Activated CD8-positive, alpha-beta memory T cell treated with anti-CD3 and anti-CD28 coated beads, Interleukin-2, amount 10 ng/mL, durations not matched to agents 7 days and 5 days (primary cell): ENCODE measurements at regions not wholly inside any gene's neighbourhood (a gene's known extent, or its start where the extent isn't known, plus 50 kb on each side); places are given as distances from the start of the nearest gene placed in this dataset.

Source experiments
- ATAC-seq: fragments of 150-1000 bp; cut with Tn5 transposase; one replicate; pipeline ENCODE4 v1.10.0; 2021; ENCODE audit warnings: moderate library complexity
- CTCF ChIA-PET: fragments of 350-600 bp; sonication (Branson Sonifier 250); formaldehyde crosslinking; loops from one replicate; lab custom pipeline; 2021; ENCODE audit warnings: antibody characterized with exemption; lab: Charles Lee
- DNase-seq: peaks from one replicate; pipeline ENCODE4 v3.0.0-alpha.2; 2020
- H3K27ac Mint-ChIP-seq: one replicate; pipeline ENCODE4 v1.8.0; 2021; ENCODE audit warnings: mild to moderate bottlenecking, mixed read lengths
- H3K27me3 Mint-ChIP-seq: one replicate; pipeline ENCODE4 v1.8.0; 2021; ENCODE audit warnings: mixed read lengths
- H3K36me3 Mint-ChIP-seq: one replicate; pipeline ENCODE4 v1.8.0; 2021; ENCODE audit warnings: mild to moderate bottlenecking, mixed read lengths
- H3K4me1 Mint-ChIP-seq: one replicate; pipeline ENCODE4 v1.8.0; 2021; ENCODE audit warnings: mixed read lengths
- H3K4me3 Mint-ChIP-seq: one replicate; pipeline ENCODE4 v1.8.0; 2021; ENCODE audit warnings: mild to moderate bottlenecking, moderate library complexity, mixed read lengths
- H3K9me3 Mint-ChIP-seq: one replicate; pipeline ENCODE4 v1.8.0; 2022; ENCODE audit warnings: low read depth, mixed read lengths

DNA sequence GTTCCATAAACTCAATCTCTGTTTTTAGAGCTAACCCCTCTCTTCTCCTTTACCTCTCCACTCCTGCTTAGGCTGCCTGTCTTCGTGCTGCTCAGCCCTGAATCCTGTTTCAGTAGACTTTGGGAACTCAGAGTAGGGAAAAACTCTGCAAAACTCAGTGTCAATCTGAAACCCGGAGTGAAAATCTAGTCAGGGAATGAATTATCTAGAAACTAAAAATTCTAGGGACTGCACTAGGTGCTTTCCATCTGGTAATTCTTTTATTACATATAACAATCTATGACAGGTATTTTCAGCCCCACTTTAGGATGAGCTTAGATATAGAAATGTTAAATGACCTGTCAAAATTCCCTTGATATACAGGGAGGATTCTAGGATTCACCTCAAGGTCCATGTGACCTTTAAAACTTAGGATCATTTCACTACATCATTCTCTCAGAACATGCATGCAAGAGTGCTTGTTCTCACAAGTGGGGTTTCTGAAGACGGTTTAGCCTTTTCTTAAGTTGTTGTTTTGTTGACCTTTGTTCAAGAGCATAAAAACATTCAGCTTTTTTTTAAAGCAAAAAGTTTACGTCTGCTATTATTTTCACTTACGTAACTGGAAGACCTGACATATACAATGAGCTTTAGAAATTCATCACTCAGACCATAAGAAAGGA, 108.2 kb upstream of the MBNL1 start:
- CTCF ChIA-PET: interaction anchor here (1.2 to 1.7 kb wide), 2 partner anchors 9 to 16 kb away, joined by 3 to 4 read pairs; no protein-coding TSS in a partner anchor
- Mint-ChIP-seq H3K36me3 (no peaks in the 10 kb centered on the region), H3K9me3 (peaks cover 2% of the 10 kb centered on the region), H3K27ac (no peak overlapping the region), H3K27me3 (peaks cover 9% of the 10 kb centered on the region), H3K4me1 (peaks cover 1% of the 10 kb centered on the region), H3K4me3 (no peak overlapping the region)
- DNase-seq: no peak
- no peak for ATAC-seq

DNA sequence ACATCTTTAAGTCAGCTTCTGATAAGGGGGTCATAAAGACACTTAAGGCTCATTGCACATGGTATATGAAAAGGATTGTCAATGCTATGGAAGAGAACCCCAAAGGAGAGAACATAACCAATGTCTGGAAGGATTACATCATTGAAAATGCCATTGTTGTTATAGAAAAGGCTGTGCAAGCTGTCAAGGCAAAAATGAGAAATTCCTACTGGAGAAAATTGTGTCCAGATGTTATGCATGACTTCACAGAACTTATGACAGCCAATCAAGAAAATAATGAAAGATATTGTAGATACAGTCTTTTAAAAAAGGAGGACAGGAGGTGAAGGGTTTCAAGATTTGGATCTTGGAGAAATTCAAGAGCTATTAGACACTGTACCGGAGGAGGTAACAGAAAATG, 96.3 kb upstream of the MBNL1 start:
- peaks cover 3% of the 10 kb centered on the region for H3K36me3 Mint-ChIP-seq
- H3K27ac Mint-ChIP-seq: no peak overlapping the region
- CTCF ChIA-PET: interaction anchor here (1.9 kb wide), 1 partner anchor 11 kb away, joined by 6 read pairs; no protein-coding TSS in a partner anchor
- H3K4me1 Mint-ChIP-seq: no peaks in the 10 kb centered on the region
- no peak for ATAC-seq
- peaks cover 3% of the 10 kb centered on the region for H3K9me3 Mint-ChIP-seq
- H3K27me3 Mint-ChIP-seq: peaks cover 4% of the 10 kb centered on the region
- no peak for DNase-seq
- H3K4me3 Mint-ChIP-seq: no peak overlapping the region

DNA sequence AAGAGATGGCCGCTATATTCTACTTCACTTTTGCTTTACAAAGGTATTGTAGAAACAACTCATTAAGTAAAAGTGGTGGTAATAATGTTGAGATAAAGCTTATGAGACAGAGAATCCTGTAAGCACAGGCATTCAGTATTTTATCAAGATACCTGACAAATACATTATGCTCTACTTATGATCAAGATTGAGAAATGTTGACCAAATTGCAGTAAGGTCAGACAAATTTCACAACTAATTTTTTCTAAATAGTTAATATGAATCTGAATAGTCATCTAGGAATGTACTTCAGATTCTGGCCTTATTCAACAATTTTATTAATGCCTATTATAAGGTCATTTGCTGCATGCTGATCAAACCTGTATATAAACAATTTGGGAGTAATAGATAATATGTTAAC, 95.1 kb upstream of the MBNL1 start:
- Mint-ChIP-seq H3K4me1 (no peaks in the 10 kb centered on the region), H3K27ac (no peak overlapping the region), H3K4me3 (no peak overlapping the region), H3K27me3 (peaks cover 4% of the 10 kb centered on the region), H3K36me3 (peaks cover 2% of the 10 kb centered on the region), H3K9me3 (peaks cover 3% of the 10 kb centered on the region)
- no peak for ATAC-seq
- no peak for DNase-seq
- CTCF ChIA-PET: no interaction called here

DNA sequence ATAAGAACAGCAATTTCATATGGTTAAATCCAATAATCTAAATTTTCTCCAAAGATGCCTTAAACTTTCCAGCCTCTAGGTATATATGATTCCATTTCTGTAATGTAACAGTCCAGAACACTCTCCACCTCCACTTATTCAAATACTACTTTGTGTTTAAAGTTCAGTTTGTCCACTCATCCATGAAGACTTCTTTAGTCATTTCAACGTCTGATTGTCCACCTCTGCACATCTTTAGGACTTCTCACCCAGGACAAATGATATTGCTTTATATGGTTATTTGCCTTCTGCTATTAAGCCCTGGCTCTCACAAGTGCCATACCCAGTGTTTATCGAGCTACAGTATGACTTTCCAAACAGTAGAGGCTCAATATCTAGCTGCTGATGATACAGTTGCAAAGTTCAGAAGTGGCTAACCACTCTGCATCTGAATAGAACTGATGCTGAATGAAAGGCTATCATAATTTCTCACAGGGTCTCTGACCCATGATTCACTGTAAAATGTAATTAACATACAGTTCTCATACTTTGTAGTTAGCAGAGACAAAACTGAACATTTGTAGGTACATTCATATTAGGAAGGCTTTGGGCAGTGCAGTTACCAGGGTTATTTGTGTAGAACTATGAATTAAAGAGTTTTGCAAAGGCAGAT, 93.7 kb upstream of the MBNL1 start:
- CTCF ChIA-PET: interaction anchor here (1.1 kb wide), 1 partner anchor 9 kb away, joined by 3 read pairs; no protein-coding TSS in a partner anchor
- no peak for ATAC-seq
- peaks cover 4% of the 10 kb centered on the region for H3K27me3 Mint-ChIP-seq
- peaks cover 11% of the 10 kb centered on the region for H3K4me1 Mint-ChIP-seq
- H3K36me3 Mint-ChIP-seq: peaks cover 4% of the 10 kb centered on the region
- no peak overlapping the region for H3K27ac Mint-ChIP-seq
- H3K4me3 Mint-ChIP-seq: no peak overlapping the region
- peaks cover 3% of the 10 kb centered on the region for H3K9me3 Mint-ChIP-seq
- DNase-seq: no peak

DNA sequence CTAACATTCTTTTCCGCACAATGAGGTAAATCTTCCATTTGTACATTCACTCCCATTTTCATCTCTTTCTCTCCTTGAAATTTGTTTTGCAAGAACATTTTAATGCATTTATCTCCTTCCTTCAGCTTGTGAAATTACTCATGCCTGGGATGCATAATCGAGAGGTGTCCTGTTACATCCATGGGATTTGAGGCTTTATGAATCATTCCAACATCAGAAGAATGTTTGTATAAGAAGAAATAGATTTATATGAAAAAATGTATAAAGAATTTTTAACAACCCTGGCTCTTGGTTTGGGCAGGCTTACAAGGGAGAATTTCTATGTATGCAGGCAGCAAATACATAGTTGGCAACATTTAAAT, 93.2 kb upstream of the MBNL1 start:
- no peak for ATAC-seq
- Mint-ChIP-seq H3K27ac (no peak overlapping the region), H3K27me3 (peaks cover 4% of the 10 kb centered on the region), H3K4me1 (peaks cover 12% of the 10 kb centered on the region), H3K9me3 (peaks cover 3% of the 10 kb centered on the region), H3K36me3 (peaks cover 4% of the 10 kb centered on the region), H3K4me3 (no peak overlapping the region)
- CTCF ChIA-PET: interaction anchor here (1.1 kb wide), 1 partner anchor 8 kb away, joined by 3 read pairs; no protein-coding TSS in a partner anchor
- DNase-seq: no peak

DNA sequence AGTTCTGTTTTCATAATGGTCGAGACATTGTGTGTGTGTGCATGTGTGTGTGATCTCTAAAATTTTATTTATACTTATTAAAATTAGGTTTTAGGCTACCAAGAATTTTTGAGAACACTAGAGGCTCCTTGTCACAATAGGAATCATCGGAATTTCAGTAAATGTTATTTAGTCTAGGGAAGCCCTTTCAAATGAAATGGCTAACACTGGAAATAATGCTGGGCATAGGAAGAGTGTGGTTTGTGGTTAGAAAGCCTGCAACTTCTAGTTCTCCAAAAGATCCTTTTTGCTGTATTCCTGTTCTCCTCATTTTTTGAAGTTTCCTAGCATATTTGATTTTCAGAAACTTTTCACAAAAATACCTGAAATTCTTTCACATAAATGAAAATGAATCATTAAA, 92.5 kb upstream of the MBNL1 start:
- H3K4me1 Mint-ChIP-seq: peaks cover 15% of the 10 kb centered on the region
- CTCF ChIA-PET: interaction anchor here (1.0 kb wide), 1 partner anchor 16 kb away, joined by 3 read pairs; no protein-coding TSS in a partner anchor
- peaks cover 4% of the 10 kb centered on the region for H3K27me3 Mint-ChIP-seq
- peaks cover 2% of the 10 kb centered on the region for H3K36me3 Mint-ChIP-seq
- peaks cover 3% of the 10 kb centered on the region for H3K9me3 Mint-ChIP-seq
- no peak overlapping the region for H3K27ac Mint-ChIP-seq
- ATAC-seq (no peak), DNase-seq (no peak)
- H3K4me3 Mint-ChIP-seq: no peak overlapping the region

DNA sequence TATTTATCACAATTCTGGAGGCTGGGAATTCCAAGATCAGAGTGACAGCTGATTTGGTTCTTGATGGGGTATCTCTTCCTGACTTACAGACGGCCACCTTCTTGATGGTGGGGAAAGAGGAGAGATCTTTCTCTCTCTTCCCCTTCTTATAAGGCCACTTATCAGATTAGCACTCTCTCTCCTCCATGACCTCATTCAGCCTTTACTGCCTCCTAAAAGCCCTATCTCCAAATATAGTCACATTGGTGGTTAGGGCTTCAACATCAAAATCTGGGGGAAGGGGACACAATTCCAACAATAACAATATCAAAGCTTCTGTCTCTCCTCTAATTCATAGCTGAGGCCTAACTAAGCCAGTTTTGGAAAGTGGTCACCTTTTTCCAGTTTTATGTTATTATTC, 91.7 kb upstream of the MBNL1 start:
- no peak for ATAC-seq
- Mint-ChIP-seq H3K4me3 (no peak overlapping the region), H3K9me3 (no peaks in the 10 kb centered on the region), H3K36me3 (peaks cover 2% of the 10 kb centered on the region), H3K4me1 (peaks cover 17% of the 10 kb centered on the region), H3K27ac (no peak overlapping the region), H3K27me3 (peaks cover 4% of the 10 kb centered on the region)
- CTCF ChIA-PET: interaction anchor here (0.7 to 1.0 kb wide), 2 partner anchors 16 to 27 kb away, joined by 3 to 4 read pairs; no protein-coding TSS in a partner anchor
- no peak for DNase-seq

DNA sequence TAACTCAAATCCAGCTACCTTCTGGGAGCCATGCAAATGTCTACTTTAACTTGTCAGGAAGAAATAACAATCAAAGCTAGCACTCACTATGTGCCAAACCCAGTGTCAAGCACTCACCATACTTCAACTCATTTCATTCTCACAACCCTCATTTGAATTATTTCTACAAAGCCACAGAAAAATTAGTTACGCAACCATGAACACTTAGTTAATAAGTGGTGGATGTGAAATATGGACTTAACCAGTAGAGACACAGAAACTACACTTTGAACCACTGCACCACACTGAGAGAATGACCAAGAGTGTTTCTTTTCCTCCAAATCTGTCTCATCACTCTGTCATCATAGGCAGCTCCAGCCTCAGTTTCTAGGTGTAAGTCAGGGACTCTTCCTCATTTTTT, 91.0 kb upstream of the MBNL1 start:
- Mint-ChIP-seq H3K36me3 (peaks cover 2% of the 10 kb centered on the region), H3K27ac (no peak overlapping the region), H3K4me1 (peaks cover 25% of the 10 kb centered on the region), H3K4me3 (no peak overlapping the region), H3K9me3 (no peaks in the 10 kb centered on the region), H3K27me3 (peaks cover 4% of the 10 kb centered on the region)
- no peak for ATAC-seq
- CTCF ChIA-PET: interaction anchor here (0.7 to 1.4 kb wide), 4 partner anchors 26 to 294 kb away, joined by 3 to 4 read pairs (median 4); no protein-coding TSS in a partner anchor
- no peak for DNase-seq

DNA sequence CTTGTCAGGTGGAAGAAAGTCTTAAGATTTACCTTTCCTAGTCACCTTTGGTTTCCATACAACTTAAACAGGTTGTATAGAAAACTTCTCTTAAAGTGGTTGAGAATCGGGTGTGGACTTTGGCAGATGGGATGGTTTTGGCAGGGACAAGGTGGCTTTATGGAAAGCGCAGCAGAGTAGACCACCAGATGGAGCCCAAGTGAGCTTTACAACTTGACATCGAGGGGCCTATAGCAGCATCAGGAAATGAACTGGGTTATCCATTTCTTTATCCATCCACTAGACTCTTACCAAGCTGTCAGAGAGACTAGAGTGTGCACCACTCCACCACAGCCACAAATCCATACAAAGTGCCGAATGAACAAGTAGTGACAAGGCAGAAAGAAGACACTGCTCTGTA, 85.3 kb upstream of the MBNL1 start:
- Mint-ChIP-seq H3K36me3 (peaks cover 2% of the 10 kb centered on the region), H3K4me1 (peaks cover 46% of the 10 kb centered on the region), H3K9me3 (no peaks in the 10 kb centered on the region), H3K27me3 (no peaks in the 10 kb centered on the region), H3K4me3 (no peak overlapping the region), H3K27ac (no peak overlapping the region)
- CTCF ChIA-PET: interaction anchor here (0.6 to 2.4 kb wide), 22 partner anchors 8 to 289 kb away, joined by 3 to 14 read pairs (median 4); no protein-coding TSS in a partner anchor
- ATAC-seq: peak; percentile 94
- DNase-seq: peak; percentile 72

DNA sequence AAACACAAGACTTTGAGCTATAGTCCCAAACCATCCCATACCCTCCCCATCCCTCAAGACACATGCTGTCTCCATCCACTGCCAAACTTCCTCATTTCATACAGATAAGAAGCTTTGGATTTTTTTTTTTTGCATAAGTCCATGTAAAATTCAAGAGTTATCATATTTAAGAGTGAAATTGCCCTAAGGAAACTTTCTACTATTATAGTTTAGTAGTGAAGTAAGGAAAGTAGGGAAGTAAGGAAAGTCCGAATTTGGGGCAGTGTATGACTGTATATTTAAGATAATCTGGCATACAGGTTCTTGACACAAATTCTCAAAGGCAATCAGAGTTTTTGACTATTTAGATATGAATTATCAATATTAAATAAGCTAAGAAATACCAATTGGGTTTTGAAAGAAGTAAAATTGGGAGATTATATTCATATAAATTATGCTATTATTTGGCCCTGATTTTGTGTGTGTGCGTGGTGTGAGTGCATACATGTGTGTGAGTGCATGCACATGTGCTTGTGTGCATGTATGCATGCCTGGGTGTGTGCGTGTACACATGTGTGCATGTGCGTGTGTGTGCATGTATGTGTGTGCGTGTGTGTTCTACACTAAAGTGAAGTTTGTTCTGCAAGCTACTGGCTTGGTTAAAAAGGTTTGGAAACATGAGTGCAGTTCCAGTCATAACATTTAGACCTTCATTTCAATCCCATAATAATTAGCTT, 83.6 kb upstream of the MBNL1 start:
- no peak overlapping the region for H3K27ac Mint-ChIP-seq
- DNase-seq (no peak), ATAC-seq (no peak)
- H3K36me3 Mint-ChIP-seq: no peaks in the 10 kb centered on the region
- no peaks in the 10 kb centered on the region for H3K9me3 Mint-ChIP-seq
- peaks cover 49% of the 10 kb centered on the region for H3K4me1 Mint-ChIP-seq
- no peaks in the 10 kb centered on the region for H3K27me3 Mint-ChIP-seq
- no peak overlapping the region for H3K4me3 Mint-ChIP-seq
- CTCF ChIA-PET: interaction anchor here (0.7 to 1.8 kb wide), 5 partner anchors 70 to 133 kb away, joined by 3 to 6 read pairs (median 3); no protein-coding TSS in a partner anchor

DNA sequence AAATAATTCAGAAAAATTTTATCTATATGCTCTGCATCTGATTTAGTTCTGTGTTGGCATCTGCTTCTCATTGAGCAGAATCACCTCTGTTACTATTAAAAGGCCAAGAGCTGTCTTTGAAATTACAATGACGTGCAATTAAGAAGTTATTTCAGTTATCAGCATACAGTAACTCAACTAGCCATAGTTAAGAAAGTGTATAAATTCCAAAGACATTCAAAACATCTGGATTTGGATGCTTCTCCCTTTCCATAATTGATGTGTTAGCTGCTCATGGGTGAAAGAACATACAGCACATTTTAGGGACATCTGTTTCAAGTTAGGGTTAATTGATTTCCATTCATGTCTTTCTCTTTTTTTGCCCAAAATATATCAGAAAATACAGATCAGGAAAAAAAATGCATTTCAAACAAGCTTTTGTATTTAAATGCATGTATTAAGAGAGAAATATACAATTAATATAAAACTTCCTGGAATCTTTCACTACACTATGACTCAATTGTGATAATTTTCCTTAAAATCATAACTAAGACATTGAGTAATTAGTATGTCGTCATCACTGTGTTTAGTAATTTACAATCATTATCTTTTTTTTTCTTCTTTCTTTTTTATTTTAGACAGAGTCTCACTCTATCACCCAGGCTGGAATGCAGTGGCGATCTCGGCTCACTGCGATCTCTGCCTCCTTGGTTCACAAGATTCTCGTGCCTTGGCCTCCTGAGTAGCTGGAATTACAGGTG, 82.7 kb upstream of the MBNL1 start:
- H3K9me3 Mint-ChIP-seq: no peaks in the 10 kb centered on the region
- no peaks in the 10 kb centered on the region for H3K27me3 Mint-ChIP-seq
- peaks cover 53% of the 10 kb centered on the region for H3K4me1 Mint-ChIP-seq
- no peak overlapping the region for H3K27ac Mint-ChIP-seq
- no peak overlapping the region for H3K4me3 Mint-ChIP-seq
- DNase-seq (no peak), ATAC-seq (no peak)
- CTCF ChIA-PET: interaction anchor here (0.7 to 1.3 kb wide), 3 partner anchors 86 to 132 kb away, joined by 3 read pairs; no protein-coding TSS in a partner anchor
- H3K36me3 Mint-ChIP-seq: no peaks in the 10 kb centered on the region

DNA sequence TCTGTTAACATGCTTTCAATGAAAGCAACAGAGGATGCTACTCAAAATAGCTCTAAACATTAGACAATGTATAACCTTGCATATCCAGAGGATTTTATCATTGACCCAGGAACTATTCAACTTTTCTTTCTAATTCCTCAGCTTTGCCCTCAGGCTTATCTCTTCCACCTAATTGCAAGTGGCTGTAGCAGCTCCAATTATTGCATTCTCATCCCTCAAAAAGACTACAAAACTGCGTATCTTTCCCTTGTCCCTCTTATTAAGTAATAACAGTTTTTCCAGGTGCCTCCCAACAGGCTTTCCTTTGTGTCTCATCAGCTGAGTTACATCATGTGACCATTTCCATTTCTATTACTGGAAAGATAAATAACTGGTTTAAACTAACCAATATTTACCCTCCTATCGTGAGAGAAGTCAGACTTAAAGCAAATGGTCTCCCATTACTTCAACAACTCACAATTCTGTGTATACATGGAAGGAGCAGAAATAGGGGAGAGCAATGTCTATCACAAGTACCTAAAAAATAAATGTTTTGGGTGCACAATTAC, 78.0 kb upstream of the MBNL1 start:
- Mint-ChIP-seq H3K27ac (no peak overlapping the region), H3K4me3 (no peak overlapping the region), H3K36me3 (no peaks in the 10 kb centered on the region), H3K27me3 (no peaks in the 10 kb centered on the region), H3K4me1 (peaks cover 62% of the 10 kb centered on the region), H3K9me3 (no peaks in the 10 kb centered on the region)
- CTCF ChIA-PET: interaction anchor here (0.9 to 1.3 kb wide), 2 partner anchors 11 to 52 kb away, joined by 3 read pairs; no protein-coding TSS in a partner anchor
- ATAC-seq: no peak
- no peak for DNase-seq
